NOMO-1 (cell line): ENCODE measurements at regions not wholly inside any gene's neighbourhood (a gene's known extent, or its start where the extent isn't known, plus 50 kb on each side); places are given as distances from the start of the nearest gene placed in this dataset.

Experiments used
- DNase-seq, 2 experiments: peaks; one replicate each; lab custom pipeline; 2025; ENCODE audit not compliant: unreplicated experiment in 2 of 2; lab: John Stamatoyannopoulos, UW

GRCh38 chr6:43970913-43971775 is 156.1 kb downstream of the MRPL14 start:
- DNase-seq: no peak

GRCh38 chr6:43970068-43970912 is 157.0 kb downstream of the MRPL14 start:
- no peak for DNase-seq

GRCh38 chr6:43969158-43969981 is 157.9 kb downstream of the MRPL14 start:
- DNase-seq: no peak

GRCh38 chr6:43968110-43968965 is 158.9 kb downstream of the MRPL14 start:
- no peak for DNase-seq

- no peak for DNase-seq
Observed at GRCh38 chr6:43967719-43968091, 159.5 kb downstream of the MRPL14 start.

- peak; percentile 18 to 51 for DNase-seq
Observed at GRCh38 chr6:43966853-43967718, 160.2 kb downstream of the MRPL14 start.

- no peak for DNase-seq
Observed at GRCh38 chr6:43966374-43966658, 160.9 kb downstream of the MRPL14 start.

GRCh38 chr6:43965628-43966373 is 161.5 kb downstream of the MRPL14 start:
- DNase-seq: no peak

- no peak for DNase-seq
Observed at GRCh38 chr6:43964659-43965570, 162.3 kb downstream of the MRPL14 start.

- no peak for DNase-seq
Observed at GRCh38 chr6:43963877-43964658, 163.2 kb downstream of the MRPL14 start.

GRCh38 chr6:43963203-43963602 is 164.0 kb downstream of the MRPL14 start:
- no peak for DNase-seq

- no peak for DNase-seq
Observed at GRCh38 chr6:43962458-43962857, 164.8 kb downstream of the MRPL14 start.

GRCh38 chr6:43957273-43957672 is 170.0 kb downstream of the MRPL14 start:
- no peak for DNase-seq

- DNase-seq: no peak
Observed at GRCh38 chr6:43956478-43956877, 170.8 kb downstream of the MRPL14 start.

- DNase-seq: no peak
Observed at GRCh38 chr6:43954311-43955131, 172.7 kb downstream of the MRPL14 start.

GRCh38 chr6:43953794-43954310 is 173.4 kb downstream of the MRPL14 start:
- no peak for DNase-seq
